Erythroblast (primary cell): ENCODE measurements at regions not wholly inside any gene's neighbourhood (a gene's known extent, or its start where the extent isn't known, plus 50 kb on each side); places are given as distances from the start of the nearest gene placed in this dataset.

Experiments
- GATA1 ChIP-seq: IDR thresholded peaks from 2 replicates; pipeline ENCODE4 v1.6.1; 2011; ENCODE audit warnings: low read depth, mild to moderate bottlenecking, control low read depth, low read length, moderate library complexity
- POLR2A ChIP-seq: IDR thresholded peaks from 2 replicates; pipeline ENCODE4 v1.6.1; 2011; ENCODE audit warnings: mild to moderate bottlenecking, low read length

DNA sequence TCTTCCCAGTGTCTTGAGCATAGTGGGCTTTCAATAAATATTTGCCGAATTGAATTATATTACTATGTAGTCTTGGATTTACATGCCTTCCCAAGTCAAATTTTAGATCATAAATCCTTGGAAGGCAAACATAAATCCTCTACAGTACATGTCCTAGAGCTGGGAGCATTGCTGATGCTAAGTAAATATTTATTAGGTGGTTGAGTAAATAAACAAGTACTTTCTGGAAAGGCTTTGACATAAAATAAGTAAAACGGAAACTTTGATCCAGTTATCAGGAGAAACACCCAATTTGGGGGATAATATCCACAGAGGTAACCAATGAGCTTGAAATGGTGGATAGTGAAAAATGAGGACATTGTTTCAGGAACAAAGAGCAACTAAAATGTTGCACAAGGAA, 162.8 kb upstream of the SVIL start:
- TF ChIP-seq POLR2A, result no peak
- no peak for TF ChIP-seq GATA1
